ENCODE measurements at regions not wholly inside any gene's neighbourhood (a gene's known extent, or its start where the extent isn't known, plus 50 kb on each side); places are given as distances from the start of the nearest gene placed in this dataset.

DNA sequence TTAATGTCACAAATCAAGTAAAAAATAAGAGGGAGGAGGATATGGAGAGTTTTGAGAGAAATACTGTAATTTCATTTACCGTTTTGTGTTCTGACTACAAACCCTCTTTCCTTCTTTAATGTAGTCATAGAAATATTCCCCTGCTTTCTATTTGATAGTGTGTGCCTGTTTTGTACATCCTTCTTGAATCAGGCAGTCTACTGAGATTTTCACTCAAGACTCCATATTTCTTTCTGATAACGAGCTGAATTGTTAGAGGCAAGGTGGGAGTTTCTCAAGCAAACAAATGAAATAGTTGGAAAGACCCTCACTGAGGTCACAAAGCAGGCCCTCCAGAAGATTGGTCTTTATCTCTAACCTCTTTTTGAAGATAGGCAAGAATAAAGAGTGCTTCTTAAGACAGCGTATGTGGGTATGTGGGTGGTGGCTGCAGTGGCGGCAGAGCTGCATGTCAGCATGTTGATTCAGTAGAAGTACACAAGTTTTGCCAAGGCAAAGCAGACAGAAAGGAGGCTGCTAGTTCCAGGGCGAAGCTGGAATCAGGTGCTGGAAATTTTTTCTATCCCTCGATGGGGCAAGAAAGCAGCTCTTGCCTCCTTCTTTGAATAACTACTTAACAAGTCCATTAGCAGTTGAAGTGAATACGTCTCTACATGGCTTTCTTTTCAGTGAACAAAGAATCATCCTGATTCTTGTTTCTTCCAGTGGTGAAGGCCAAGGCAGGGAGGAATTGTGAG is 164.2 kb downstream of the FAM76B start:
- TF ChIP-seq POLR2A (IDR thresholded peaks at IDR 0.05; ENCODE audit: low read depth, low read length) = no peak
- TF ChIP-seq, protein P1, sequence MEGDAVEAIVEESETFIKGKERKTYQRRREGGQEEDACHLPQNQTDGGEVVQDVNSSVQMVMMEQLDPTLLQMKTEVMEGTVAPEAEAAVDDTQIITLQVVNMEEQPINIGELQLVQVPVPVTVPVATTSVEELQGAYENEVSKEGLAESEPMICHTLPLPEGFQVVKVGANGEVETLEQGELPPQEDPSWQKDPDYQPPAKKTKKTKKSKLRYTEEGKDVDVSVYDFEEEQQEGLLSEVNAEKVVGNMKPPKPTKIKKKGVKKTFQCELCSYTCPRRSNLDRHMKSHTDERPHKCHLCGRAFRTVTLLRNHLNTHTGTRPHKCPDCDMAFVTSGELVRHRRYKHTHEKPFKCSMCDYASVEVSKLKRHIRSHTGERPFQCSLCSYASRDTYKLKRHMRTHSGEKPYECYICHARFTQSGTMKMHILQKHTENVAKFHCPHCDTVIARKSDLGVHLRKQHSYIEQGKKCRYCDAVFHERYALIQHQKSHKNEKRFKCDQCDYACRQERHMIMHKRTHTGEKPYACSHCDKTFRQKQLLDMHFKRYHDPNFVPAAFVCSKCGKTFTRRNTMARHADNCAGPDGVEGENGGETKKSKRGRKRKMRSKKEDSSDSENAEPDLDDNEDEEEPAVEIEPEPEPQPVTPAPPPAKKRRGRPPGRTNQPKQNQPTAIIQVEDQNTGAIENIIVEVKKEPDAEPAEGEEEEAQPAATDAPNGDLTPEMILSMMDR (IDR thresholded peaks at IDR 0.05; ENCODE audit: extremely low read depth in 1 of 2, insufficient read depth in 1 of 2, low read depth in 1 of 2, low read length in 2 of 2) = no peak
- no peak for TF ChIP-seq POLR2AphosphoS5 (IDR thresholded peaks at IDR 0.05; ENCODE audit: insufficient read depth, low read depth, low read length)
- no peak for TF ChIP-seq EZH2 (IDR thresholded peaks at IDR 0.05; ENCODE audit: borderline replicate concordance, low read depth, low read length, severe bottlenecking)
- no peak for TF ChIP-seq JUN (IDR thresholded peaks at IDR 0.05; ENCODE audit: borderline replicate concordance, insufficient read depth, insufficient read length, low read depth)
- TF ChIP-seq, protein P2, sequence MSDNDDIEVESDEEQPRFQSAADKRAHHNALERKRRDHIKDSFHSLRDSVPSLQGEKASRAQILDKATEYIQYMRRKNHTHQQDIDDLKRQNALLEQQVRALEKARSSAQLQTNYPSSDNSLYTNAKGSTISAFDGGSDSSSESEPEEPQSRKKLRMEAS (IDR thresholded peaks at IDR 0.05; ENCODE audit: insufficient read depth, insufficient read length) = no peak
- TF ChIP-seq MYC (IDR thresholded peaks at IDR 0.05; ENCODE audit: low read depth, low read length) = no peak
- no peak for TF ChIP-seq GATA2 (IDR thresholded peaks at IDR 0.05; ENCODE audit: insufficient read depth, insufficient read length, low read depth, low read length)
- TF ChIP-seq FOS (IDR thresholded peaks at IDR 0.05; ENCODE audit: borderline replicate concordance, insufficient read depth, low read length) = no peak

All from endothelial cell of umbilical vein (primary cell).